ENCODE measurements at regions not wholly inside any gene's neighbourhood (a gene's known extent, or its start where the extent isn't known, plus 50 kb on each side); places are given as distances from the start of the nearest gene placed in this dataset.

DNA sequence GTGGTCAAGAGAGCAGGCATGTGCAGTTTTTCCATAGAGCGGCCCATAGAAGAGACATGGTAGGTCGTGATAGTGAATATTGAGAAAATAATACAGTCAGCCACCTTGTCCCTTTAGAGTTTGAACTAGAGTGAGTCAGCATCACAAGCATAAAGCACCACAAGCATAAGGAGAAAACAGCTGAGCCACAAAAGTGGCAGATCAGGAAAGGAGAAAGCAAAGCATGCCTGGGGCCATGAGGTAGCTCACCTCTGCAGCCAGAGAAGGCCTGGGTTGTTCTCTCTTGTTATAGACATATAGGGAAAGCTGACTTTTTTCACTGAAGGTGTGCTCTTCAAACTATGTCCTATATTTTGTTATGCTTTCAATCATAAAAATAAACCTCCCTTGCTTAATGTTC is 879.0 kb downstream of the DSC3 start:
- H3K4me3 ChIP-seq = no peak overlapping the region
- WGBS (ENCODE audit: missing lambda C conversion rate) = 40% methylated on average over 2 of the region's 2 CpGs
- TF ChIP-seq PHF8 (IDR thresholded peaks at IDR 0.05; ENCODE audit: borderline replicate concordance, low read depth) (no peak), RNF2 (IDR thresholded peaks at IDR 0.05; ENCODE audit: borderline replicate concordance, low read depth) (no peak), RCOR1 (IDR thresholded peaks at IDR 0.05; ENCODE audit: low read depth, low read length) (no peak), BHLHE40 (IDR thresholded peaks at IDR 0.05; ENCODE audit: low read depth, low read length) (no peak), HOXB13 (CRISPR knock-in tag; IDR thresholded peaks at IDR 0.05; ENCODE audit: low read depth) (no peak), HEYL (CRISPR knock-in tag; IDR thresholded peaks at IDR 0.05) (no peak), FOSB (CRISPR knock-in tag; IDR thresholded peaks at IDR 0.05) (no peak), MAZ (IDR thresholded peaks at IDR 0.05; ENCODE audit: borderline replicate concordance, low read depth, low read length) (no peak), CHD2 (IDR thresholded peaks at IDR 0.05; ENCODE audit: low read length, partially characterized antibody) (no peak), RARB (CRISPR knock-in tag; IDR thresholded peaks at IDR 0.05) (no peak), TFCP2L1 (CRISPR knock-in tag; IDR thresholded peaks at IDR 0.05) (no peak), GATA3 (IDR thresholded peaks at IDR 0.05; ENCODE audit: borderline replicate concordance) (no peak), KDM5A (IDR thresholded peaks at IDR 0.05) (no peak), RFX5 (IDR thresholded peaks at IDR 0.05) (no peak)
- TF ChIP-seq, protein P1, sequence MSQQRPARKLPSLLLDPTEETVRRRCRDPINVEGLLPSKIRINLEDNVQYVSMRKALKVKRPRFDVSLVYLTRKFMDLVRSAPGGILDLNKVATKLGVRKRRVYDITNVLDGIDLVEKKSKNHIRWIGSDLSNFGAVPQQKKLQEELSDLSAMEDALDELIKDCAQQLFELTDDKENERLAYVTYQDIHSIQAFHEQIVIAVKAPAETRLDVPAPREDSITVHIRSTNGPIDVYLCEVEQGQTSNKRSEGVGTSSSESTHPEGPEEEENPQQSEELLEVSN (IDR thresholded peaks at IDR 0.05; ENCODE audit: borderline replicate concordance, low read depth) = no peak
- TF ChIP-seq, protein P2, sequence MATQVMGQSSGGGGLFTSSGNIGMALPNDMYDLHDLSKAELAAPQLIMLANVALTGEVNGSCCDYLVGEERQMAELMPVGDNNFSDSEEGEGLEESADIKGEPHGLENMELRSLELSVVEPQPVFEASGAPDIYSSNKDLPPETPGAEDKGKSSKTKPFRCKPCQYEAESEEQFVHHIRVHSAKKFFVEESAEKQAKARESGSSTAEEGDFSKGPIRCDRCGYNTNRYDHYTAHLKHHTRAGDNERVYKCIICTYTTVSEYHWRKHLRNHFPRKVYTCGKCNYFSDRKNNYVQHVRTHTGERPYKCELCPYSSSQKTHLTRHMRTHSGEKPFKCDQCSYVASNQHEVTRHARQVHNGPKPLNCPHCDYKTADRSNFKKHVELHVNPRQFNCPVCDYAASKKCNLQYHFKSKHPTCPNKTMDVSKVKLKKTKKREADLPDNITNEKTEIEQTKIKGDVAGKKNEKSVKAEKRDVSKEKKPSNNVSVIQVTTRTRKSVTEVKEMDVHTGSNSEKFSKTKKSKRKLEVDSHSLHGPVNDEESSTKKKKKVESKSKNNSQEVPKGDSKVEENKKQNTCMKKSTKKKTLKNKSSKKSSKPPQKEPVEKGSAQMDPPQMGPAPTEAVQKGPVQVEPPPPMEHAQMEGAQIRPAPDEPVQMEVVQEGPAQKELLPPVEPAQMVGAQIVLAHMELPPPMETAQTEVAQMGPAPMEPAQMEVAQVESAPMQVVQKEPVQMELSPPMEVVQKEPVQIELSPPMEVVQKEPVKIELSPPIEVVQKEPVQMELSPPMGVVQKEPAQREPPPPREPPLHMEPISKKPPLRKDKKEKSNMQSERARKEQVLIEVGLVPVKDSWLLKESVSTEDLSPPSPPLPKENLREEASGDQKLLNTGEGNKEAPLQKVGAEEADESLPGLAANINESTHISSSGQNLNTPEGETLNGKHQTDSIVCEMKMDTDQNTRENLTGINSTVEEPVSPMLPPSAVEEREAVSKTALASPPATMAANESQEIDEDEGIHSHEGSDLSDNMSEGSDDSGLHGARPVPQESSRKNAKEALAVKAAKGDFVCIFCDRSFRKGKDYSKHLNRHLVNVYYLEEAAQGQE (IDR thresholded peaks at IDR 0.05) = no peak
- TF ChIP-seq, protein P3, sequence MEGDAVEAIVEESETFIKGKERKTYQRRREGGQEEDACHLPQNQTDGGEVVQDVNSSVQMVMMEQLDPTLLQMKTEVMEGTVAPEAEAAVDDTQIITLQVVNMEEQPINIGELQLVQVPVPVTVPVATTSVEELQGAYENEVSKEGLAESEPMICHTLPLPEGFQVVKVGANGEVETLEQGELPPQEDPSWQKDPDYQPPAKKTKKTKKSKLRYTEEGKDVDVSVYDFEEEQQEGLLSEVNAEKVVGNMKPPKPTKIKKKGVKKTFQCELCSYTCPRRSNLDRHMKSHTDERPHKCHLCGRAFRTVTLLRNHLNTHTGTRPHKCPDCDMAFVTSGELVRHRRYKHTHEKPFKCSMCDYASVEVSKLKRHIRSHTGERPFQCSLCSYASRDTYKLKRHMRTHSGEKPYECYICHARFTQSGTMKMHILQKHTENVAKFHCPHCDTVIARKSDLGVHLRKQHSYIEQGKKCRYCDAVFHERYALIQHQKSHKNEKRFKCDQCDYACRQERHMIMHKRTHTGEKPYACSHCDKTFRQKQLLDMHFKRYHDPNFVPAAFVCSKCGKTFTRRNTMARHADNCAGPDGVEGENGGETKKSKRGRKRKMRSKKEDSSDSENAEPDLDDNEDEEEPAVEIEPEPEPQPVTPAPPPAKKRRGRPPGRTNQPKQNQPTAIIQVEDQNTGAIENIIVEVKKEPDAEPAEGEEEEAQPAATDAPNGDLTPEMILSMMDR (IDR thresholded peaks at IDR 0.05) = no peak
- TF ChIP-seq, protein P4, sequence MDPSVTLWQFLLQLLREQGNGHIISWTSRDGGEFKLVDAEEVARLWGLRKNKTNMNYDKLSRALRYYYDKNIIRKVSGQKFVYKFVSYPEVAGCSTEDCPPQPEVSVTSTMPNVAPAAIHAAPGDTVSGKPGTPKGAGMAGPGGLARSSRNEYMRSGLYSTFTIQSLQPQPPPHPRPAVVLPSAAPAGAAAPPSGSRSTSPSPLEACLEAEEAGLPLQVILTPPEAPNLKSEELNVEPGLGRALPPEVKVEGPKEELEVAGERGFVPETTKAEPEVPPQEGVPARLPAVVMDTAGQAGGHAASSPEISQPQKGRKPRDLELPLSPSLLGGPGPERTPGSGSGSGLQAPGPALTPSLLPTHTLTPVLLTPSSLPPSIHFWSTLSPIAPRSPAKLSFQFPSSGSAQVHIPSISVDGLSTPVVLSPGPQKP (IDR thresholded peaks at IDR 0.05; ENCODE audit: low read depth, low read length) = no peak
- ChIA-PET POLR2A (no interaction called here), CTCF (no interaction called here)
- no peaks in the 10 kb centered on the region for H3K4me1 ChIP-seq
- ATAC-seq = no peak
- DNase-seq (ENCODE audit: low read depth in 1 of 2, low spot score in 1 of 2) = no peak
- H3K4me2 ChIP-seq = no peak overlapping the region
- no peaks in the 10 kb centered on the region for H3K9me3 ChIP-seq
- no peak overlapping the region for H3K27ac ChIP-seq
- no peak for FAIRE-seq

DNA sequence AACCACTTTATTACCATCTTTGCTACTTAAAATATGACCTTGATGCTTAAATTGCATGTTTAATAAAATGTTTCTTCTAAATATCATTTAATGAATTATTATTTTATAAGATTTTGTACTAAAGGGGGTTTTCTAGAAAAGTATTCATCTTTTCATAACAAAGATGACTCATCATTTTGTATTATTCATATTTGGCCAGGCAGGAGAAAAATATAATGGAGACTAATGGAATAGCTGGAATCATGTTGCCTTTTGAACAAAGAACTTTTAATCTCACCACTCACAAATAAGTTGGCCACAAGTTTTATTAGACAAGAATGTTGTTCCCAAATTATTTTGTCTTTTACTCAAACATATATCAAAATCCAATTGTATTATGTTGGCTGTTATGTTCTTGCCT is 882.4 kb downstream of the DSC3 start:
- ChIA-PET CTCF (no interaction called here), POLR2A (no interaction called here)
- no peak overlapping the region for H3K4me2 ChIP-seq

More for the DNA sequence above, 882.4 kb downstream of the DSC3 start:
- peak; percentile 43 for TF ChIP-seq MAFK (IDR thresholded peaks at IDR 0.05; ENCODE audit: partially characterized antibody)
- TF ChIP-seq JUN (IDR thresholded peaks at IDR 0.05) = no peak
- Histone ChIP-seq H3K4me1 (no peaks in the 10 kb centered on the region), H3K9me3 (no peaks in the 10 kb centered on the region), H3K4me3 (no peak overlapping the region), H3K27ac (no peak overlapping the region)
- FAIRE-seq (no peak), ATAC-seq (no peak), DNase-seq (ENCODE audit: low read depth in 1 of 2, low spot score in 1 of 2) (no peak)
